GM21723 (cell line): ENCODE measurements at regions not wholly inside any gene's neighbourhood (a gene's known extent, or its start where the extent isn't known, plus 50 kb on each side); places are given as distances from the start of the nearest gene placed in this dataset.

Source experiments
- ATAC-seq: cut with Tn5 transposase; IDR thresholded peaks from one replicate; pipeline ENCODE4 v1.9.1; 2021; ENCODE audit warnings: mild to moderate bottlenecking, moderate library complexity; ENCODE audit not compliant: unreplicated experiment

GRCh38 chr4:136203199-136203598, 1329.1 kb downstream of the PCDH18 start:
- no peak for ATAC-seq

GRCh38 chr4:136198358-136198757, 1333.9 kb downstream of the PCDH18 start:
- no peak for ATAC-seq

- no peak for ATAC-seq
Measured at GRCh38 chr4:136194962-136195361, 1337.3 kb downstream of the PCDH18 start.

- ATAC-seq = no peak
Measured at GRCh38 chr4:136186650-136187049, 1345.6 kb downstream of the PCDH18 start.

- no peak for ATAC-seq
Measured at GRCh38 chr4:136183513-136183912, 1348.8 kb downstream of the PCDH18 start.

GRCh38 chr4:136156947-136157346, 1375.3 kb downstream of the PCDH18 start:
- no peak for ATAC-seq

- no peak for ATAC-seq
Measured at GRCh38 chr4:136150046-136150445, 1382.2 kb downstream of the PCDH18 start.

- ATAC-seq = no peak
Measured at GRCh38 chr4:136136601-136137000, 1395.7 kb downstream of the PCDH18 start.

GRCh38 chr4:136124251-136124745, 1408.0 kb downstream of the PCDH18 start:
- no peak for ATAC-seq

- ATAC-seq = no peak
Measured at GRCh38 chr4:136121426-136121825, 1410.9 kb downstream of the PCDH18 start.

- no peak for ATAC-seq
Measured at GRCh38 chr4:136113921-136114320, 1418.4 kb downstream of the PCDH18 start.

GRCh38 chr4:136112116-136112515, 1420.2 kb downstream of the PCDH18 start:
- ATAC-seq = no peak

- no peak for ATAC-seq
Measured at GRCh38 chr4:136106753-136107152, 1425.5 kb downstream of the PCDH18 start.

GRCh38 chr4:136103616-136104015, 1428.7 kb downstream of the PCDH18 start:
- no peak for ATAC-seq

GRCh38 chr4:136097676-136098075, 1434.6 kb downstream of the PCDH18 start:
- ATAC-seq = no peak

- no peak for ATAC-seq
Measured at GRCh38 chr4:136088211-136088867, 1444.0 kb downstream of the PCDH18 start.

- no peak for ATAC-seq
Measured at GRCh38 chr4:136078976-136079375, 1453.3 kb downstream of the PCDH18 start.

GRCh38 chr4:136056748-136057147, 1475.5 kb downstream of the PCDH18 start:
- ATAC-seq = no peak

- ATAC-seq = no peak
Measured at GRCh38 chr4:136055360-136055759, 1476.9 kb downstream of the PCDH18 start.

- no peak for ATAC-seq
Measured at GRCh38 chr4:136036744-136037143, 1495.5 kb downstream of the PCDH18 start.

GRCh38 chr4:136032391-136032790, 1499.9 kb downstream of the PCDH18 start:
- ATAC-seq = no peak

GRCh38 chr4:136025540-136025939, 1506.8 kb downstream of the PCDH18 start:
- no peak for ATAC-seq

- ATAC-seq = no peak
Measured at GRCh38 chr4:136017556-136017955, 1514.7 kb downstream of the PCDH18 start.
